Gastroesophageal sphincter (tissue), 3 donors: ENCODE measurements at regions not wholly inside any gene's neighbourhood (a gene's known extent, or its start where the extent isn't known, plus 50 kb on each side); places are given as distances from the start of the nearest gene placed in this dataset.

Source experiments
- CTCF ChIP-seq, 4 experiments: fragments of 200-600 bp in 2 of 4; fragments of 450-650 bp in 2 of 4; sonication (generic) in 1 of 4; IDR thresholded peaks; one replicate each; pipeline ENCODE4 v1.5.1; 2017 to 2019; ENCODE audit warnings: antibody characterized with exemption in 4 of 4, mild to moderate bottlenecking in 2 of 4, moderate library complexity in 2 of 4
- POLR2A ChIP-seq, 2 donors: fragments of 450-650 bp; IDR thresholded peaks; one replicate each; pipeline ENCODE4 v1.6.1; 2017; ENCODE audit warnings: antibody characterized with exemption in 2 of 2, mild to moderate bottlenecking in 2 of 2, moderate library complexity in 1 of 2
- POLR2AphosphoS5 ChIP-seq: sonication (generic); formaldehyde crosslinking; IDR thresholded peaks from one replicate; pipeline ENCODE4 v1.6.1; 2017; ENCODE audit warnings: antibody characterized with exemption

GRCh38 chr3:67894510-67894909 is 240.1 kb upstream of the SUCLG2 start:
- TF ChIP-seq CTCF (IDR thresholded peaks at IDR 0.05) = no peak
- TF ChIP-seq POLR2AphosphoS5 = no peak
- no peak for TF ChIP-seq POLR2A (IDR thresholded peaks at IDR 0.05)
